Superior temporal gyrus (tissue), 1 donor: ENCODE measurements at regions not wholly inside any gene's neighbourhood (a gene's known extent, or its start where the extent isn't known, plus 50 kb on each side); places are given as distances from the start of the nearest gene placed in this dataset.
"Not testable (repeated sequence)": the region's sequence is repeated elsewhere in the genome, so short reads cannot be mapped to it uniquely, and the experiment has no call there.

Experiments
- DNase-seq: peaks from one replicate; pipeline ENCODE4 v3.0.0-alpha.2; 2016; ENCODE audit errors: extremely low spot score

- no peak for DNase-seq
Observed at GRCh38 chr5:143533978-143534760, 130.7 kb upstream of the NR3C1 start.

DNA sequence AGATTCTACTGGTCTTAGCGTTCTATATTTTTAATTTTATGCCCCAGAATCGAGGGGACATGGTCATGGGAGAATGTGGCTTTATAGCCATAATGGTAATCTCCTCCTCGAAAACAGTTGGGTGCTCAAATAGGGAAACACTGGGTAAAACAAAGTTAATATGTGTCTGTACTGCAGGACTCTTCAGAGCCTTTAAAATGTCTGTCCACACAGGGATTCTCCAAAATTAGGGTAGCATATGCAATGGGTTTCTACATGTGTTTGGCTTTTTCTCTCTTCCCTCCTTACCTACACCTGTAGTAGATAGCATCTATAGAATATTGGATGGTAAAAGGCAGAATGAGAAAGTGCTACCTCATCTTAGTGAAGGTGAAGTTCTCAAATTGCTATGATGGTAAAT is 130.0 kb upstream of the NR3C1 start:
- DNase-seq = no peak

GRCh38 chr5:143527808-143528207 is 124.3 kb upstream of the NR3C1 start:
- no peak for DNase-seq

DNA sequence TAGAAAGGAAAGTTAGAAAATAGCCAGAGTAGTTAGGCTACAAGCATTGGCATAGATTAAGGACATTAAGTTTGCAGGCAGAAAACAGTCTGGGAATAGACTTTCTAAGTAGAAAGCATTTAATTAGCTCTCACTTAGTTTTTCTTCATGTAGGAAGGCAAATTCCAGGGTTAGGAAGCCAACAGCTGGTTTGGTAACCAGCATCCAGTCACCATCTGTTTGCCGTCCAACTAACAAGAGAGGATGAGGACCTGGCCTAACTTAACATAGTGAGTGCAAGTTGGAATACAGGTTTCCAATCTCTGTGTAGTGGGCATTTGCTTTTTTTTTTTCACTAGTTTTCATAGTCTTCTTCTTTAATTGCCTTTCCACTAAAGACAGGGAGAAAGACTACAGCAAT is 121.7 kb upstream of the NR3C1 start:
- no peak for DNase-seq

DNA sequence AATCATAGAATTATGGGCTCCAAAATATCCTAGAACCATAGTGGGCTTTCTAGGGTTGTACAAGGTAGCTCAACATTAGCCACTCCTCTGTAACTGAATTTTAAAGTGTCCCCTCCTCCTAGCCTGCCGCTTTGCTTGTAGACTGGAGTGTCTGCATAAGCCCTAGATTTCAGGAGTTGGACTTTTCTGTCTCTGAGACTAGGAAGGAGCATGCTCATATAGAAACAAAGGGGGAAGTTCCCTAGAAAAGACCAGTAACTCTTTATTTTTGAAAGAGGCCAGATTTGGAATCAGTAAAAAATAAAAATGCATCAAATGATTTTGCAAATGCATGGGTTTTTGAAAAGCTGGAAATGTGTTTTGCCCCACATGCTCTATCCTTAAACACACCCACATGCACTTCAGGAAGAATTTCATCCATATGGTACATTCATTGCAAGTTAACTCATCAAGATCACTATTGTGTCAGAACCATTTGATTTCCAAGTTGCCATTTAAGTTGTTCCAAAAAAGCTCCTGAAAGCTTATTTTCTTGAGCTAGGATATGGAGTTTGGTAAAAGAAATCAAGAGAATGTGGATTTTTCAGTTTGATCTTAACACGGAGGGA is 121.0 kb upstream of the NR3C1 start:
- DNase-seq = peak; percentile 63

- no peak for DNase-seq
Observed at GRCh38 chr5:143521846-143522400, 118.4 kb upstream of the NR3C1 start.

- DNase-seq = no peak
Observed at GRCh38 chr5:143521141-143521540, 117.7 kb upstream of the NR3C1 start.

GRCh38 chr5:143519215-143519614 is 115.7 kb upstream of the NR3C1 start:
- DNase-seq = not testable (repeated sequence)

DNA sequence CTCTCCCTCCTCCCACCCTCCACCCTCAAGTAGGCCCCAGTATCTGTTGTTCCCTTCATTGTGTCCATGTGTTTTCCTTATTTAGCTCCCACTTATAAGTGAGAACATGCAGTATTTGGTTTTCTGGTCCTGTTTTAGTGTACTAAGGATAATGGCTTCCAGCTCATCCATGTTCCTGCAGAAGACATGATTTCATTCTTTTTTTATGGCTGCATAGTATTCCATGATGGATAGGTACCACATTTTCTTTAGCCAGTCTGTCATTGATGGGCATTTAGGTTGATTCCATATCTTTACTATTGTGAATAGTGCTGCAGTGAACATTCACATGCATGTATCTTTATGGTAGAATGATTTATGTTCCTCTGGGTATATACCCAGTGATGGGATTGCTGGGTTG is 114.3 kb upstream of the NR3C1 start:
- not testable (repeated sequence) for DNase-seq

DNA sequence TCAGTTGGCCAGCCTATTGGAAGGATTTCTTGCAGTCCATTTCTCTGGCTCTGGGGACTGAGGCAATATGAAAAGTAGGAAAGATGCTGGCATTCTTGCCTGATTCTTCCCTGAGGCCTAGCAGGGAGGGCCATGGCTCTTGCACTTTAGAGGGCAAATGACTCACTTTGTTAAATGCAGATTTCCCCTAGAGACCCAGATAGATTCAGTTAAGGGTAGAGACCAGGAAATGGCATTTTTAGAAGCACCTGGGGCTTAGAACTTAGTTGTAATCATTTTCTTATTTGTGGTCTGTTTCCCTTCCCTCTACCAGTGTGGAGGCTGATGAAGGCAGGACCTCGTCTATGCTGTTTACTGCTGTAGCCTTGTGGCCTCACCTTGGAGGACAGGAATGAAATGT is 112.8 kb upstream of the NR3C1 start:
- no peak for DNase-seq

DNA sequence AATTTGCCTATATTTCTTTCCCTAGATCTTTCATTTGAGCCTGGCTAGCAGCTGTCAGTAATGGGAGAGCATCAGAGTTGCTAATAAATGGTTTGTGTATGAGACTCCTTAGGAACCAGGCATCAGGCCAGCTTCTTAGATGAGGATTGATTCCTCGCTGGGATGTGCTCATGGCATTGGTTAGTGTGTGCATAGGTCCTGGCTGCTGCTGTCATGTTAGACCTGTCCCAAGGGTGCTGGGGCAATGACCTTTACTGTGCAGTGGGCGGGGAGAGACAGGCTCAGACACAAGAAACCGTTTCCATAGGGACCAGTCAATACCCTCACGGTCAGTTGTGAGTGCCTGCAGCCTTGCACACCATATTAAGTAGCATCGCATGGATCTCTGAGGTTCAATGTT is 112.3 kb upstream of the NR3C1 start:
- DNase-seq = no peak

DNA sequence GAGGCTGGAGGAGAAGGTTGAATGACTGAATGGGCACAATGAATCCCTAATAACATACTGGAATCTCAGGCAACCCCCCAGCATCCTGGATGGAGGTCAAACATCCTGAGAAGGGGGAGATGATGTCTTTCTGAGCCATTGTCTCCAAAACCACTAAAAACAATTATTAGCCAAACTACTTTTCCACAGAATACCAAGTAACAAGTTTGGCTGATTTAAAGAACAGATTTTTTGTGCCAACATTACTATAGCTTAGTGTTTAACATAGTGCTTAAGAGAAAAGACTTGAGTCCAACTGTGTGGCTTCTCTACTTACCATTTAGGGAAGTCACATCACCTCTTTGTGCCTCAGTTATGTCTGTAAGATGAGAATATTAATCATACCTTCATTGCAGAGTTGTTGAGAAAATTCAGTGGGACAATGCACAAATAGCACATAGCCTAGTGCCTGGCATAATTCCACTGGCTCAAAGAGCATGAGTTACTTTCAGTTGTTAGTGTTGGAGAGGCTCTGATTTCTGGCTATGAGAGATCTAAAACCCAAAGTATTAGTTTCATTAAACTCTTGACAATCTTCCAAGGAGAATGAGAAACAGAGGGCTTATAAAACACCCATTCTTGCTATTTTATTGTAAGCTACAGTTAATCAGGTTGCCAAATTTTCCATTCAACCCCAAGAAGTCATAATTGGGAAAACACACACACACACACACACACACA is 111.3 kb upstream of the NR3C1 start:
- no peak for DNase-seq

DNA sequence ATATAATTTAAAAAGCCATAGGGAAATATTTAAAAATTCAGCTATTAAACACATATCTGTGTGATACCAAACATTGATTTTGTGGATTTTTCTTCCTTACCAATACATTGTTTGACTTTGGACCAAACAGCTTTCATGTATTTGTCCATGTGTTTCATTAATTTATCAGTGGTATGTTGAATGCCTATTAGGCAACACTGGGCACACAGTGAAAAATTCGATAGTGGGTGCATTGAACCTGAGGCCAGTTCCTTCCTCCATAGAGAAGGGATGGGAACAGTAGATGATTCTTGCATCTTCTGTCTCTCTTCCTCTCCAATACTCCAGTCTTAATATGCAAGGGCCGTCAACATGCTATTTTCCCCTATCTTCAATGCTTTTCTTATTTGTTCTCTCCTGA is 110.2 kb upstream of the NR3C1 start:
- DNase-seq = no peak

DNA sequence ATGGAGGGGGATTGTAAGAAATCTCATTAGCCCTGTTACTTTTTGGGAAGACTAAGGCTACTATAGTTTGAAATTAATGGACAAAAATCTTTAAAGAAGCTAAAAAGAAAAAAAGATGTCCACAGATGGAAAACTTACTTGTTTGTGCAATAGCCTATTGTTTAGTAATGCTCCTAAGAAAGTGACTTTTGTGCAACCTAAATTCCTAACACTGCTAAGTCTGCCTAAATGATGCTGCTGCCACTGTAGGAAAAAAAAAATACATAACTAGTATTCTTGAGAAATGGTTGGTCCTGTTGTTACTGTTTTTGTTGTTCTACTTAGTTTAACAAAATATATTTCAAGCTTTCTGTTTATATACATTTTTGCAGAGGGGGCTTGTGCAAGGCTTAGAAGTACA is 108.2 kb upstream of the NR3C1 start:
- no peak for DNase-seq

DNA sequence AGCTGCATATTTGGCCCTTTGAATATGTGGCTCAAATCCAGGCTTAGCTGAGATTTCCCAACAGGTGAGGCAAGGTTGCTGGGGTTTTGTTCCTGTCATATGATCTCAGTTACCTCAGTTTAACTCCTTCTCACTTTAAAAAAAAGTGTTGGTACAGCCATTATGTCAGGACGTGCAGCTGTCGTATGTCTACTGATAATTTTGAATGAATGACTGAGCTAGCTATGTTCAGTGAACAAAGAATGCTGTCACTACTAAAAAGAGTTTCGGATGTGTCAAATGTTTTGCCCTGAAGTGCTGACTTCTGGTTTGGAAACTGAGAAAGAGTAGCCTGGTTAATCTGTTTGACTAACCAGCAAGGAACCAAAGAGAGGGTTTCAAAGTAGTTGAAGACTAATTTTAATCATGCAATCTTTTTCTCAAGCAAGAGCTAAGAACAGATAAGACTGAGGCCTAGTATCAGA is 106.3 kb upstream of the NR3C1 start:
- DNase-seq = no peak

DNA sequence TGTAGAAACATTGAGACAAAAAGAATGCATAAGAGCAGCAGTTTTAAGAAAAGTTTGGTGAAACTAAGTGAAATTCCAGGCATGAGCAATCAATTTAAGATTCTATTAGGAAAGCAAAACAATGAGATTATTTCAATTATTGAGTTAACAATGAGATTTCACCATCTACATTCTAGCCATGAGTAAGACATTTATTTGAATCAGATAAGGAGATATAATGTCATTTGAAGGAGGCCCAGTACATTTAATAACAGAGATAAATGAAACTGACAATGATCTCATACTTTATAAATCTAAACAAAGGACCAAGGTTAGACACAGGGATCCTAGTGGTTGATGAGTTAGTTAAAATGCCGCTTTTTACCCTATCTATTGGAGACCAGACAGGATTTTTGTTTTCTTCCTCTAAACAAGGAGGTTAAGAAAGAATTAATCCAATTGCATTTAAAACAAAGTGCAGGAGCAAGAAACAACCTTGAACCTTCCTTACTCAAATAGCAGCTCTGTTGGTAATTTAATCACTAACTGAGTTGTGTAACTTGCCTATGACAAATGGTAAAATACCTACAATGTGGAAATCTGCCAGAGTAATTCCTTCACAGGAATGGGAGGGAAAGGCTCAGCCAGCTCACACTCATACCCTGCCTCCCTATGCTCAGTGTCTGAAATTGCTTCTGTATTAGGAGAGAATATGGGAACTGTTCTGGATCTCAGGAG is 103.5 kb upstream of the NR3C1 start:
- DNase-seq = no peak

GRCh38 chr5:143505934-143506333 is 102.4 kb upstream of the NR3C1 start:
- no peak for DNase-seq

GRCh38 chr5:143505354-143505753 is 101.9 kb upstream of the NR3C1 start:
- DNase-seq = no peak

DNA sequence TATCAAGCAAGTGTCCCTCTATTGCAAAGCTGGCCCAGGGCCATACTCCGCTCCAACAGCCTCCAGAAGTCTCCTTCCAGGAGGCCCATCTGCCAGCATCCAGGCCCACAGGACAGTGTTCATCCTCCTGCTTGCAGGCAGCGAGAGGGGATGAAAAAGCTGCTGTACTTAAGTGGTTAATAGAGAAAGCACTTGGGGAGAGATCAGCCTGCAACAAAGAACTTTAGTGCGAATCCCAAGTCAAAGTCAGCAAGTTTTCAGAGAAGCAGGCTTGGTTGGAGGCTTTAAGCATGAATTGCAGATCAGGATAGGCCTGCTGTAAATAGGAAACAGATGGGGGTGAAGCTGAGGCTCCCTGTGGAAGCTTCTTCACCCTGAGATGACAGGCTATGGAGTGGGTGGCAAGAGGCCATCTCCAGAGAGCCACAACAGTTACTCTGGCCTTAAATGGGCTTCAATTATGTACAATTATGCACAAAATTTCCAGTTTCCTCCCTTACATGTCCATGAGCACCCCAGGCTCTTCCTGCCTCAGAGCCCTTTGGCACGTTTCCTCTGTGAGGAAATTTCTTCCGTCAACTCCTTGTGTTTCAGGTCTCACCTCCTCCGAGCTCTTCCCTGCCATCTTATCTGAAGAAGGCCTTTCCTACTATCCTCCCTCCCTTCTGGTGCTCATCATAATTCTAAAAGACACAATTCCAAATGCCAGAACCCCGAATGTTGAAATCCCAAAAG is 98.0 kb upstream of the NR3C1 start:
- no peak for DNase-seq

DNA sequence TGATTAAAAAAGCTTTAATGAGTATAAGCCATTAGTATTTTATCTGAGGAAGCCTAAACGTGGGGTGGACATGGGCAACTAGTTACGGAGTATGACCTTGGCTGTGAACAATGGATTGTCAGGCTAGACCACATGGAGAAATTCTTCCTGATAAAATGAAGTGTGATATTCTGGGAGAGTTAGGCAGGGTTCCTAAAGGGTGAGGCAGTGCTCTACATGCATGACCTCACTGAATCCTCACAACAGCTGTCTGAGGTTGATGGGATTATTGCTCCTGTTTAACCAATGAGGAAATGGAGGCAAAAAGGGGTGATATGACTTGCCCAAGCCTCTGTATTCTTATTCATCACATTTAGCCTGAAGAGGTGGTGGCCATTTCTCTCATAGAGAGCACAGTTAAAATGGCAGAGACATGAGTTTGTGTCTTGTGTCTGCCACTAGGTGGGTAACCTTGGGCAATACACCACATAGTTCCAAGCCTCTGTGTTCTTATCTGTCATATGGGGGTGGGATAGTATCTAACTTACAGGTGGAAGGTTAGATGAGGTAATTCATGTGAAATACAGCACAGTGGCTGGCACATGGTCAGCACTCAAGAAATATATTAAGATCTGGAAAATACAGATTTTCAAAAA is 96.1 kb upstream of the NR3C1 start:
- no peak for DNase-seq

GRCh38 chr5:143498821-143499220 is 95.3 kb upstream of the NR3C1 start:
- DNase-seq = no peak
